ENCODE measurements at regions not wholly inside any gene's neighbourhood (a gene's known extent, or its start where the extent isn't known, plus 50 kb on each side); places are given as distances from the start of the nearest gene placed in this dataset.

- TF ChIP-seq CTCF (IDR thresholded peaks at IDR 0.05 in 2 of 3, conservative IDR thresholded peaks at IDR 0.05 in 1 of 3; ENCODE audit: borderline replicate concordance in 1 of 3, insufficient read depth in 1 of 3, low read depth in 2 of 3, low read length in 2 of 3) (no peak), POLR2A (IDR thresholded peaks at IDR 0.05; ENCODE audit: borderline replicate concordance, extremely low read depth, insufficient read depth, insufficient read length) (no peak), EZH2phosphoT487 (IDR thresholded peaks at IDR 0.05; ENCODE audit: borderline replicate concordance) (no peak), SIN3A (IDR thresholded peaks at IDR 0.05; ENCODE audit: low read depth) (no peak), POLR2AphosphoS5 (IDR thresholded peaks at IDR 0.05; ENCODE audit: low read depth, low read length) (no peak)
Observed at GRCh38 chr10:10589540-10590303, 427.9 kb upstream of the CELF2 start.

Data from HCT116 (cell line).